Heart right ventricle (tissue), 16 donors: ENCODE measurements at regions not wholly inside any gene's neighbourhood (a gene's known extent, or its start where the extent isn't known, plus 50 kb on each side); places are given as distances from the start of the nearest gene placed in this dataset.

Experiments
- ATAC-seq, 8 donors: fragments of 200-7000 bp; cut with Tn5 transposase; one replicate each; pipeline ENCODE4 v1.9.1; 2020; ENCODE audit warnings: mild to moderate bottlenecking in 8 of 8, moderate library complexity in 8 of 8, moderate number of reproducible peaks in 1 of 8
- DNase-seq, 2 donors: peaks; one replicate each; pipeline ENCODE4 v3.0.0-alpha.2; 2020
- H3K27ac ChIP-seq, 10 donors: fragments of 200-600 bp; sonication (generic) in 2 of 10; one replicate each; pipeline versions ENCODE4 v1.5.0 to v1.8.0; 2020 to 2022; ENCODE audit warnings: mild to moderate bottlenecking in 3 of 10
- H3K27me3 ChIP-seq, 7 donors: fragments of 200-600 bp; one replicate each; pipeline ENCODE4 v1.8.0; 2021 to 2022; ENCODE audit warnings: mild to moderate bottlenecking in 2 of 7
- H3K36me3 ChIP-seq, 9 donors: fragments of 200-600 bp; sonication (generic) in 1 of 9; one replicate each; pipeline versions ENCODE4 v1.5.0 to v1.8.0; 2020 to 2022; ENCODE audit warnings: mild to moderate bottlenecking in 2 of 9
- H3K4me1 ChIP-seq, 9 donors: fragments of 200-600 bp; sonication (generic) in 1 of 9; one replicate each; pipeline versions ENCODE4 v1.5.0 to v1.8.0; 2020 to 2022; ENCODE audit warnings: mild to moderate bottlenecking in 4 of 9
- H3K4me3 ChIP-seq, 10 donors: fragments of 200-600 bp; sonication (generic) in 2 of 10; one replicate each; pipeline versions ENCODE4 v1.5.0 to v1.8.0; 2020 to 2022; ENCODE audit warnings: mild to moderate bottlenecking in 7 of 10, moderate library complexity in 2 of 10
- H3K9me3 ChIP-seq, 11 donors: fragments of 200-600 bp in 10 of 11; sonication (generic) in 2 of 11; one replicate each; pipeline versions ENCODE4 v1.5.0 to v1.8.0; 2013 to 2022; ENCODE audit warnings: mild to moderate bottlenecking in 2 of 11, control low read depth in 1 of 11, moderate library complexity in 1 of 11
- WGBS, 2 donors: extraction: QIAGEN DNeasy Blood & Tissue Kit; methylation state at CpG; one replicate each; pipeline ENCODE4 v1.1.7; 2013; ENCODE audit warnings: inconsistent platforms in 1 of 2; 5-methylcytosine and 5-hydroxymethylcytosine counted together
- intact Hi-C, 10 donors: fragments of 100-400 bp; cut with DNase I; formaldehyde crosslinking; loops; one replicate each; pipeline versions ENCODE4 v1.11.1 to v1.14.2; 2022
- TF ChIP-seq, protein P1 (sequence below), 9 donors: fragments of 200-600 bp; sonication (generic) in 2 of 9; IDR thresholded peaks; one replicate each; pipeline versions ENCODE4 v1.5.0 to v1.8.0; 2021 to 2022; ENCODE audit warnings: antibody characterized with exemption in 9 of 9, mild to moderate bottlenecking in 5 of 9, moderate library complexity in 1 of 9
- donor health status: Arrhythmogenic right ventricular cardiomyopathy.
- donor health status: ischemic (EF 13 %, LVEDD 7.1; RV severe dilation, severe dysfunction).
- donor health status: healthy with polysubstance abuse.
- donor health status: DM: no; HTN: yes; CAD: no.
- donor health status: DM: no; HTN: no; CAD: no.
- donor health status: ischemic (EF 25% LVEDD 6.9; RV normal size, moderate dysfunction).
- donor health status: ischemic (EF 25% LVEDD 5.7; RV mildly dilated, moderate dysfunction).
- donor health status: healthy.
- donor health status: DM: yes; HTN: yes; CAD: no.
- donor health status: Ischemic cardiomyopathy.
- donor health status: ischemic (EF 35%, LVEDD 5.7; RV mildly dilated, moderate dysfunction).
- donor health status: nonischemic (EF 11% LVEDD 7.7; RV severe dilation, severe dysfunction).
- donor health status: DM: yes; HTN: yes; CAD: no.
- donor health status: PGD.
- donor health status: ischemic (EF 29% LVEDD 5.4; RV normal size, mild dysfunction).
- donor health status: nonischemic (EF 23%, LVEDD 6.1; RV moderate dilation, normal function).

DNA sequence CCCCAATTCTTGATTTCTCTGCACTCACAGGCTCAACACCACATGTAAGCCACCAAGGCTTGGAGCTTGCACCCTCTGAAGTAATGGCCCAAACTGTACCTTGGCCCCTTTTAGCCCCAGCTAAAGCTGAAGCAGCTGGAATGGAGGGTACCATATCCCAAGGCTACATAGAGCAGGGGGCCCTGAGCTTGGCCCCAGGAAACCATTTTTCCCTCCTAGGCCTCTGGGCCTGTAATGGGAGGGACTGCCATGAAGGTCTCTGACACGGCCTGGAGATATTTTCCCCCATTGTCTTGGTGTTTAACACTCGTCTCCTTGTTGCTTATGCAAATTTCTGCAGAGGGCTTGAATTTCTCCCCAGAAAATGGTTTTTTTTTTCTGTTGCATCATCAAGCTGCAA, 69.7 kb downstream of the SKA1 start:
- WGBS, 2 donors: 63 to 66% methylated on average over 2 of the region's 2 CpGs
- TF ChIP-seq, protein P1, sequence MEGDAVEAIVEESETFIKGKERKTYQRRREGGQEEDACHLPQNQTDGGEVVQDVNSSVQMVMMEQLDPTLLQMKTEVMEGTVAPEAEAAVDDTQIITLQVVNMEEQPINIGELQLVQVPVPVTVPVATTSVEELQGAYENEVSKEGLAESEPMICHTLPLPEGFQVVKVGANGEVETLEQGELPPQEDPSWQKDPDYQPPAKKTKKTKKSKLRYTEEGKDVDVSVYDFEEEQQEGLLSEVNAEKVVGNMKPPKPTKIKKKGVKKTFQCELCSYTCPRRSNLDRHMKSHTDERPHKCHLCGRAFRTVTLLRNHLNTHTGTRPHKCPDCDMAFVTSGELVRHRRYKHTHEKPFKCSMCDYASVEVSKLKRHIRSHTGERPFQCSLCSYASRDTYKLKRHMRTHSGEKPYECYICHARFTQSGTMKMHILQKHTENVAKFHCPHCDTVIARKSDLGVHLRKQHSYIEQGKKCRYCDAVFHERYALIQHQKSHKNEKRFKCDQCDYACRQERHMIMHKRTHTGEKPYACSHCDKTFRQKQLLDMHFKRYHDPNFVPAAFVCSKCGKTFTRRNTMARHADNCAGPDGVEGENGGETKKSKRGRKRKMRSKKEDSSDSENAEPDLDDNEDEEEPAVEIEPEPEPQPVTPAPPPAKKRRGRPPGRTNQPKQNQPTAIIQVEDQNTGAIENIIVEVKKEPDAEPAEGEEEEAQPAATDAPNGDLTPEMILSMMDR (IDR thresholded peaks at IDR 0.05): no peak
- intact Hi-C loops: no loop called here

DNA sequence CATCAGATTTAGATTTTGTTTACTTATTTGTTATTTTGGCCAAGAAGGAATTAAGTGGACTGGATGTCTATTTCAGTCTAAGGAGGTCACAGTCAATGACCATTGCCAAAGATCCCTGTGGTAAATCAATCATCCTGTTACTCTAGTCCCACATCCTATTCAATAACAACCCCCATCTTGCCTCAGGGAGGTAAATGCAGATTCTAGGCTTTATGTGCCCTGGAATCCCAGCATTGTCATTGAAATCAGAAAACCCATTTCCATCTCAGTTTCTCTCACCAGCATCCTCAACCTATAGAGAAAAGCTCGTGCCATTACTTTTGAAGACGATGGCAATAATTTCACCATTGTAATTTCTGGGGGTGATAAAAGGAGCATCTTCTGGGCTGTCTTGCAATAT, 71.8 kb downstream of the SKA1 start:
- H3K36me3 ChIP-seq: no peaks in the 10 kb centered on the region
- no peak overlapping the region for H3K4me3 ChIP-seq
- H3K27me3 ChIP-seq: peaks cover 0 to 3% (median 0%) of the 10 kb centered on the region in 7 donors
- H3K27ac ChIP-seq: no peak overlapping the region
- intact Hi-C loops: no loop called here
- DNase-seq (no peak), ATAC-seq (no peak)
- TF ChIP-seq, protein P1 (IDR thresholded peaks at IDR 0.05): no peak
- peaks cover 0 to 16% (median 0%) of the 10 kb centered on the region in 11 donors for H3K9me3 ChIP-seq
- 78 to 81% methylated on average over 2 of the region's 2 CpGs for WGBS, 2 donors
- H3K4me1 ChIP-seq: no peaks in the 10 kb centered on the region

More for the DNA sequence above, 69.7 kb downstream of the SKA1 start:
- DNase-seq (no peak), ATAC-seq (no peak)
- Histone ChIP-seq H3K27me3 (peaks cover 0 to 3% (median 0%) of the 10 kb centered on the region in 7 donors), H3K36me3 (no peaks in the 10 kb centered on the region), H3K4me1 (no peaks in the 10 kb centered on the region), H3K27ac (no peak overlapping the region), H3K9me3 (peaks cover 0 to 16% (median 0%) of the 10 kb centered on the region in 11 donors), H3K4me3 (no peak overlapping the region)

DNA sequence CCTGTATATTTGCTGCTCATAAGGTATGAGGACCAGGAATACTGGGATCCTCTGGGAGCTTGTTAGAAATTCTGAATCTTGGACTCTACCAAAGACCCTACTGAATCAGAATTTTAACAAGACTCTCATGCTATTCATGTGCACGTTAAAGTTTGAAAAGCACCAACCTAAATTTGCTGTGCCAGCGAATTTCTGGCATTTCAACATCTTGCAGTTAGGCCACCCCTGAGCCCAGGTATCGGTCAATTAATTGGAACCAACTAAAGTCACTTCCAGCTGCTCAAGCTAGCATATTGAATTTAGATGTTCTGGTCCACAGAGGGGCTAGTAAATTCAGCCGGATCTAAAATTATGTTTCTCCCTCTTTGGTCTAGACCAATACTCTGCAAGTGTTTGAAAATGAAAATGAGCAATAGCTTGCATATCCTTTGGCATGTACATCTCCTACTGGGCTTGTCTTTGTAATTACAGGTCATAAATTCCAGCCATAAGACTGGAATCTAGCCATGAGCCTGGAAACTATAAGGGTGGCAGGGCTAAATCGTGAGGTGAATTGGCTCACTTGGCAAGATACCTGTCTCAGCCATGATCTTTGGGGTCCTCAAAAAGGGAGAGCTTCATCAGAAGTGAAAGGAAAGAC, 72.4 kb downstream of the SKA1 start:
- H3K4me3 ChIP-seq: no peak overlapping the region
- 83 to 84% methylated on average over 5 of the region's 5 CpGs for WGBS, 2 donors
- H3K36me3 ChIP-seq: no peaks in the 10 kb centered on the region
- no peak overlapping the region for H3K27ac ChIP-seq
- intact Hi-C loops: no loop called here
- no peaks in the 10 kb centered on the region for H3K4me1 ChIP-seq
- TF ChIP-seq, protein P1 (IDR thresholded peaks at IDR 0.05): no peak
- DNase-seq (no peak), ATAC-seq (no peak)
- H3K9me3 ChIP-seq: peaks cover 0 to 16% (median 0%) of the 10 kb centered on the region in 11 donors
- H3K27me3 ChIP-seq: peaks cover 0 to 3% (median 0%) of the 10 kb centered on the region in 7 donors

DNA sequence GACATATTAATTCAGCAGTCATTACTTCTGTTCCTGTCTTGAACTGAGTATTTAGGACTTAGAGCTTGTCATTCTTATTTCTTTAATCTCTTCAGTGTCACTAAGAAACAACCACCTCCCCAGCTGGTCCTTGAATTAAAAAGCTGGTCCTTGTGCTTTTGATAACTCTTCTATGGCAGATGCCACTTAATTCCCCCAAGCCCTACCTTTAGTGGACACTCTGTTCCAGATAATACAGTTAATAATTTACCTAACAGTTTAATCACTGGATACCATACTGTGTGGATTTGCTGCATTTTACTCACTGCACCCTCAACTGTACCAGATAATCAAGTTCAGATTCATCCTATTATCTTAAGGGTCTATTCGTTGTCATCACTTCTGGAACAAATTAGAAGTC, 73.1 kb downstream of the SKA1 start:
- peaks cover 0 to 3% (median 0%) of the 10 kb centered on the region in 7 donors for H3K27me3 ChIP-seq
- intact Hi-C loops: no loop called here
- DNase-seq (no peak), ATAC-seq (no peak)
- TF ChIP-seq, protein P1 (IDR thresholded peaks at IDR 0.05): no peak
- no peaks in the 10 kb centered on the region for H3K36me3 ChIP-seq
- H3K9me3 ChIP-seq: peaks cover 0 to 16% (median 0%) of the 10 kb centered on the region in 11 donors
- no peaks in the 10 kb centered on the region for H3K4me1 ChIP-seq
- H3K27ac ChIP-seq: no peak overlapping the region
- H3K4me3 ChIP-seq: no peak overlapping the region
- 55 to 83% methylated on average over 1 of the region's 1 CpG for WGBS, 2 donors
